HG03469 (cell line): ENCODE measurements at regions not wholly inside any gene's neighbourhood (a gene's known extent, or its start where the extent isn't known, plus 50 kb on each side); places are given as distances from the start of the nearest gene placed in this dataset.
"Not testable (repeated sequence)": the region's sequence is repeated elsewhere in the genome, so short reads cannot be mapped to it uniquely, and the experiment has no call there.

Experiments
- ATAC-seq: cut with Tn5 transposase; IDR thresholded peaks from one replicate; pipeline ENCODE4 v1.9.1; 2021; ENCODE audit warnings: mild to moderate bottlenecking, moderate library complexity, moderate number of reproducible peaks; ENCODE audit not compliant: unreplicated experiment

- ATAC-seq: no peak
Measured at GRCh38 chr3:43236008-43236407, 50.3 kb upstream of the SNRK start.

- no peak for ATAC-seq
Measured at GRCh38 chr3:43233062-43233461, 53.3 kb upstream of the SNRK start.

- ATAC-seq: no peak
Measured at GRCh38 chr3:43231276-43232000, 54.9 kb upstream of the SNRK start.

- not testable (repeated sequence) for ATAC-seq
Measured at GRCh38 chr3:43229865-43230264, 56.5 kb upstream of the SNRK start.

GRCh38 chr3:43227685-43228084 lies 58.7 kb upstream of the SNRK start:
- not testable (repeated sequence) for ATAC-seq

GRCh38 chr3:43224405-43225073 lies 61.8 kb upstream of the SNRK start:
- ATAC-seq: no peak

GRCh38 chr3:43223670-43224364 lies 62.5 kb upstream of the SNRK start:
- no peak for ATAC-seq

- no peak for ATAC-seq
Measured at GRCh38 chr3:43222590-43222989, 63.8 kb upstream of the SNRK start.

- ATAC-seq: no peak
Measured at GRCh38 chr3:43221076-43221475, 65.3 kb upstream of the SNRK start.

GRCh38 chr3:43219616-43220015 lies 66.7 kb upstream of the SNRK start:
- ATAC-seq: no peak

- ATAC-seq: no peak
Measured at GRCh38 chr3:43218921-43219320, 67.4 kb upstream of the SNRK start.

- ATAC-seq: no peak
Measured at GRCh38 chr3:43218156-43218555, 68.2 kb upstream of the SNRK start.

- no peak for ATAC-seq
Measured at GRCh38 chr3:43217633-43218032, 68.7 kb upstream of the SNRK start.

- ATAC-seq: no peak
Measured at GRCh38 chr3:43217206-43217605, 69.1 kb upstream of the SNRK start.

GRCh38 chr3:43215663-43216275 lies 70.6 kb upstream of the SNRK start:
- ATAC-seq: no peak

- ATAC-seq: no peak
Measured at GRCh38 chr3:43215138-43215537, 71.2 kb upstream of the SNRK start.

GRCh38 chr3:43214616-43215015 lies 71.7 kb upstream of the SNRK start:
- no peak for ATAC-seq

GRCh38 chr3:43213631-43214030 lies 72.7 kb upstream of the SNRK start:
- no peak for ATAC-seq

- no peak for ATAC-seq
Measured at GRCh38 chr3:43212914-43213611, 73.3 kb upstream of the SNRK start.

GRCh38 chr3:43211681-43212080 lies 74.7 kb upstream of the SNRK start:
- no peak for ATAC-seq
